C4-2B (cell line): ENCODE measurements at regions not wholly inside any gene's neighbourhood (a gene's known extent, or its start where the extent isn't known, plus 50 kb on each side); places are given as distances from the start of the nearest gene placed in this dataset.

ENCODE experiments used
- H3K27ac ChIP-seq: fragments of 450-650 bp; 2 replicates; pipeline ENCODE4 v1.5.1; 2017
- ZFX ChIP-seq: fragments of 450-650 bp; IDR thresholded peaks from 2 replicates; pipeline ENCODE4 v1.6.1; 2017
- TF ChIP-seq, protein P1 (sequence below): fragments of 450-650 bp; conservative IDR thresholded peaks from 2 replicates; pipeline ENCODE4 v1.5.1; 2017; ENCODE audit warnings: mild to moderate bottlenecking

GRCh38 chr10:8233832-8234259, 179.4 kb downstream of the GATA3 start:
- no peak overlapping the region for H3K27ac ChIP-seq
- TF ChIP-seq, protein P1, sequence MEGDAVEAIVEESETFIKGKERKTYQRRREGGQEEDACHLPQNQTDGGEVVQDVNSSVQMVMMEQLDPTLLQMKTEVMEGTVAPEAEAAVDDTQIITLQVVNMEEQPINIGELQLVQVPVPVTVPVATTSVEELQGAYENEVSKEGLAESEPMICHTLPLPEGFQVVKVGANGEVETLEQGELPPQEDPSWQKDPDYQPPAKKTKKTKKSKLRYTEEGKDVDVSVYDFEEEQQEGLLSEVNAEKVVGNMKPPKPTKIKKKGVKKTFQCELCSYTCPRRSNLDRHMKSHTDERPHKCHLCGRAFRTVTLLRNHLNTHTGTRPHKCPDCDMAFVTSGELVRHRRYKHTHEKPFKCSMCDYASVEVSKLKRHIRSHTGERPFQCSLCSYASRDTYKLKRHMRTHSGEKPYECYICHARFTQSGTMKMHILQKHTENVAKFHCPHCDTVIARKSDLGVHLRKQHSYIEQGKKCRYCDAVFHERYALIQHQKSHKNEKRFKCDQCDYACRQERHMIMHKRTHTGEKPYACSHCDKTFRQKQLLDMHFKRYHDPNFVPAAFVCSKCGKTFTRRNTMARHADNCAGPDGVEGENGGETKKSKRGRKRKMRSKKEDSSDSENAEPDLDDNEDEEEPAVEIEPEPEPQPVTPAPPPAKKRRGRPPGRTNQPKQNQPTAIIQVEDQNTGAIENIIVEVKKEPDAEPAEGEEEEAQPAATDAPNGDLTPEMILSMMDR: no peak
- no peak for TF ChIP-seq ZFX

GRCh38 chr10:8235253-8236027, 181.0 kb downstream of the GATA3 start:
- H3K27ac ChIP-seq: no peak overlapping the region
- no peak for TF ChIP-seq ZFX
- TF ChIP-seq, protein P1: no peak

- TF ChIP-seq, protein P1: no peak
- TF ChIP-seq ZFX: no peak
- no peak overlapping the region for H3K27ac ChIP-seq
These were observed 184.5 kb downstream of the GATA3 start for GRCh38 chr10:8238986-8239385.

GRCh38 chr10:8240861-8241260, 186.4 kb downstream of the GATA3 start:
- TF ChIP-seq ZFX: no peak
- TF ChIP-seq, protein P1: no peak
- no peak overlapping the region for H3K27ac ChIP-seq

- TF ChIP-seq, protein P1: no peak
- TF ChIP-seq ZFX: no peak
- H3K27ac ChIP-seq: no peak overlapping the region
These were observed 187.9 kb downstream of the GATA3 start for GRCh38 chr10:8242295-8242872.

GRCh38 chr10:8245131-8245813, 190.8 kb downstream of the GATA3 start:
- TF ChIP-seq, protein P1: no peak
- no peak for TF ChIP-seq ZFX
- H3K27ac ChIP-seq: no peak overlapping the region

DNA sequence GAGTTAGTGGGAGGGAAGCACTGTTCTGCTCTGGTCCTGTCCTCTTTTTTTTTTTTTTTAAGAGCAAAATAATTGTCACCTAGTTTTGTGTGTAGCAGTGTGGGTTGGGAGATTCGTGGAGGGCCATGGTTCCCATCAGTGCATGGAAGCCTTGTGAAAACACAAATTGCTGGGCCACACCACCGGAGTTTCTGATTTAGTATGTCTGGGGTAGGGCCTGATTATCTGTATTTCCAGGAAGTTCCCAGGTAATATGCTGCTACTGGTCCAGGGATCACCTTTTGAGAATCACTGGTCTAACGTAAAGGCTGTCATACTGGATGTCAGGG, 191.3 kb downstream of the GATA3 start:
- no peak for TF ChIP-seq ZFX
- TF ChIP-seq, protein P1: no peak
- no peak overlapping the region; the same call in 1 of the 2 replicates for H3K27ac ChIP-seq
